HepG2 (cell line): ENCODE measurements at regions not wholly inside any gene's neighbourhood (a gene's known extent, or its start where the extent isn't known, plus 50 kb on each side); places are given as distances from the start of the nearest gene placed in this dataset.

Experiments
- ATAC-seq: fragments of 200-7000 bp; cut with Tn5 transposase; 3 replicates; pipeline ENCODE4 v1.9.1; 2020; ENCODE audit warnings: mild to moderate bottlenecking, moderate library complexity
- BruUV-seq: library from RNA; stranded (reverse); fragments of 400-500 nt; replicated peaks from 2 replicates; lab custom pipeline; 2021; lab: Mats Ljungman, UMichigan
- CTCF ChIA-PET: fragments of 300-600 bp; formaldehyde crosslinking; extraction: SDS; loops from one replicate; lab custom pipeline; 2021; ENCODE audit warnings: low total read pairs, inconsistent platforms, low intra/inter-chr PET ratio; lab: Yijun Ruan, JAX
- POLR2A ChIA-PET: fragments of 350-600 bp; sonication (Branson Sonifier 250); formaldehyde crosslinking; loops from one replicate; lab custom pipeline; 2020; ENCODE audit warnings: antibody characterized with exemption, inconsistent platforms; lab: Yijun Ruan, JAX
- DNase-seq: peaks from one replicate; pipeline ENCODE4 v3.0.0-alpha.2; 2015; ENCODE audit warnings: low spot score
- FAIRE-seq: peaks from 3 replicates; lab custom pipeline; 2011; peaks lifted over from hg19 to GRCh38; lab: Jason Lieb, UNC
- H2AFZ ChIP-seq: one replicate; pipeline ENCODE4 v1.6.1; 2011; ENCODE audit warnings: low read length, inconsistent platforms
- H3K27ac ChIP-seq: fragments of 300-600 bp; 3 replicates; pipeline ENCODE4 v1.8.0; 2011; ENCODE audit warnings: mixed run types, mild to moderate bottlenecking, mixed read lengths, low read length, inconsistent platforms; ENCODE audit not compliant: insufficient read depth; ENCODE audit errors: extremely low read length
- H3K27me3 ChIP-seq, 2 experiments: fragments of 200-600 bp in 1 of 2; 2 replicates in 1 of 2; 3 replicates in 1 of 2; pipeline versions ENCODE4 v1.6.0 to v1.8.0; 2011; ENCODE audit warnings: low read length in 2 of 2, mild to moderate bottlenecking in 2 of 2, moderate library complexity in 2 of 2, inconsistent platforms in 1 of 2; ENCODE audit not compliant: insufficient read depth in 2 of 2, control insufficient read depth in 1 of 2
- H3K36me3 ChIP-seq, 2 experiments: fragments of 200-600 bp in 1 of 2; replicated peaks in 1 of 2; 2 replicates in 1 of 2; 3 replicates in 1 of 2; pipeline versions ENCODE4 v1.5.1 to v1.8.0; 2011; ENCODE audit warnings: low read length in 2 of 2, inconsistent platforms in 1 of 2; ENCODE audit not compliant: insufficient read depth in 2 of 2, control insufficient read depth in 1 of 2
- H3K4me1 ChIP-seq: 2 replicates; pipeline ENCODE4 v1.5.1; 2012; ENCODE audit warnings: low read length, inconsistent platforms; ENCODE audit not compliant: insufficient read depth
- H3K4me2 ChIP-seq: 2 replicates; pipeline ENCODE4 v1.6.0; 2011; ENCODE audit warnings: low read depth, low read length, inconsistent platforms
- H3K4me3 ChIP-seq, 3 experiments: fragments of 200-600 bp in 1 of 3; sonication (generic), shearing (Covaris generic) in 1 of 3; replicated peaks in 1 of 3; 2 replicates each; pipeline ENCODE4 v1.5.1; 2011 to 2016; ENCODE audit warnings: low read length in 3 of 3, inconsistent platforms in 2 of 3, low read depth in 2 of 3, mild to moderate bottlenecking in 2 of 3, control low read depth in 1 of 3, mixed read lengths in 1 of 3; ENCODE audit not compliant: insufficient read depth in 1 of 3
- H3K79me2 ChIP-seq: one replicate; pipeline ENCODE4 v1.6.1; 2011; ENCODE audit warnings: low read length, inconsistent platforms; ENCODE audit not compliant: insufficient read depth
- H3K9ac ChIP-seq: 2 replicates; pipeline ENCODE4 v1.6.0; 2011; ENCODE audit warnings: mild to moderate bottlenecking, low read depth, low read length, inconsistent platforms; ENCODE audit not compliant: insufficient read depth
- H3K9me3 ChIP-seq: 2 replicates; pipeline ENCODE4 v1.5.1; 2012; ENCODE audit warnings: mild to moderate bottlenecking, low read length
- H4K20me1 ChIP-seq: 2 replicates; pipeline ENCODE4 v1.6.0; 2011; ENCODE audit warnings: inconsistent platforms, mild to moderate bottlenecking, low read length, moderate library complexity; ENCODE audit not compliant: insufficient read depth
- BHLHE40 ChIP-seq: IDR thresholded peaks from 2 replicates; pipeline ENCODE4 v1.6.1; 2011; ENCODE audit warnings: low read length, improper control_type of control experiment
- EP300 ChIP-seq, 3 experiments: sonication (generic) in 1 of 3; formaldehyde crosslinking in 1 of 3; IDR thresholded peaks; 2 replicates each; pipeline versions ENCODE4 v1.5.1 to v1.6.1; 2011 to 2020; ENCODE audit warnings: low read depth in 2 of 3, low read length in 2 of 3, borderline replicate concordance in 1 of 3, improper control_type of control experiment in 1 of 3, mild to moderate bottlenecking in 1 of 3, missing genetic modification reagents in 1 of 3, moderate library complexity in 1 of 3
- ISL2 ChIP-seq: sonication (generic); formaldehyde crosslinking; IDR thresholded peaks from 2 replicates; pipeline ENCODE4 v1.5.0; 2020; ENCODE audit warnings: missing genetic modification reagents
- POGZ ChIP-seq: sonication (generic); formaldehyde crosslinking; IDR thresholded peaks from 2 replicates; pipeline ENCODE4 v1.4.0; 2020; ENCODE audit warnings: mild to moderate bottlenecking, missing genetic modification reagents
- SALL1 ChIP-seq: sonication (generic); formaldehyde crosslinking; IDR thresholded peaks from 2 replicates; pipeline ENCODE4 v1.8.0; 2022; ENCODE audit warnings: mild to moderate bottlenecking, missing genetic modification reagents
- SNAI1 ChIP-seq: sonication (generic); formaldehyde crosslinking; IDR thresholded peaks from 2 replicates; pipeline ENCODE4 v1.5.0; 2020; ENCODE audit warnings: mild to moderate bottlenecking, missing genetic modification reagents, borderline replicate concordance
- SOX13 ChIP-seq, 3 experiments: fragments of 450-650 bp in 1 of 3; sonication (generic) in 1 of 3; formaldehyde crosslinking in 1 of 3; IDR thresholded peaks in 2 of 3; conservative IDR thresholded peaks in 1 of 3; 2 replicates each; pipeline versions ENCODE4 v1.5.0 to v1.6.1; 2016 to 2020; ENCODE audit warnings: antibody characterized with exemption in 1 of 3, mild to moderate bottlenecking in 1 of 3, missing compliant biosample characterization in 1 of 3, missing genetic modification reagents in 1 of 3, moderate library complexity in 1 of 3
- SOX6 ChIP-seq, 2 experiments: fragments of 450-650 bp in 1 of 2; sonication (generic) in 1 of 2; formaldehyde crosslinking in 1 of 2; IDR thresholded peaks; 2 replicates each; pipeline versions ENCODE4 v1.4.0 to v1.6.1; 2017 to 2020; ENCODE audit warnings: antibody characterized with exemption in 1 of 2, mild to moderate bottlenecking in 1 of 2, missing genetic modification reagents in 1 of 2
- SP2 ChIP-seq: sonication (generic); formaldehyde crosslinking; IDR thresholded peaks from 2 replicates; pipeline ENCODE4 v1.5.1; 2020; ENCODE audit warnings: mild to moderate bottlenecking, missing genetic modification reagents
- TCF7 ChIP-seq: sonication (generic); IDR thresholded peaks from 2 replicates; pipeline ENCODE4 v1.6.1; 2016; ENCODE audit warnings: antibody characterized with exemption, low read depth
- ZMYM4 ChIP-seq: sonication (generic); formaldehyde crosslinking; IDR thresholded peaks from 2 replicates; pipeline ENCODE4 v1.8.1; 2023; ENCODE audit warnings: mild to moderate bottlenecking, missing genetic modification reagents
- ZNF317 ChIP-seq: sonication (generic); formaldehyde crosslinking; IDR thresholded peaks from 2 replicates; pipeline ENCODE4 v1.5.0; 2020; ENCODE audit warnings: mild to moderate bottlenecking, missing genetic modification reagents
- ZNF605 ChIP-seq: sonication (generic); formaldehyde crosslinking; IDR thresholded peaks from 2 replicates; pipeline ENCODE4 v1.8.0; 2022; ENCODE audit warnings: mild to moderate bottlenecking, missing genetic modification reagents
- ZNF644 ChIP-seq: IDR thresholded peaks from 2 replicates; pipeline ENCODE4 v1.6.1; 2016; ENCODE audit warnings: low read depth
- ZNF781 ChIP-seq: sonication (generic); formaldehyde crosslinking; IDR thresholded peaks from 2 replicates; pipeline ENCODE4 v1.5.1; 2020; ENCODE audit warnings: borderline replicate concordance, mild to moderate bottlenecking, missing genetic modification reagents; ENCODE audit errors: not compliant biosample characterization
- WGBS: methylation state at CpG from one replicate; pipeline ENCODE4 v1.1.6; 2017; ENCODE audit warnings: low lambda C conversion rate; 5-methylcytosine and 5-hydroxymethylcytosine counted together
- in situ Hi-C: cut with HindIII; loops from 2 replicates; pipeline ENCODE4 v1.10.0; 2017; ENCODE audit warnings: low pct_unique_long_range_greater_than_20kb; ENCODE audit not compliant: extremely low pct_ligation_motif_present
- intact Hi-C: fragments of 100-400 bp; cut with micrococcal nuclease; formaldehyde crosslinking; loops from one replicate; pipeline ENCODE4 v1.10.0; 2022; ENCODE audit not compliant: unreplicated experiment
- TF ChIP-seq, protein P1 (sequence below): sonication (generic); formaldehyde crosslinking; conservative IDR thresholded peaks from 2 replicates; pipeline ENCODE4 v1.4.0; 2020; ENCODE audit warnings: mild to moderate bottlenecking, missing genetic modification reagents, moderate library complexity
- TF ChIP-seq, protein P2 (sequence below): sonication (generic); formaldehyde crosslinking; IDR thresholded peaks from 2 replicates; pipeline ENCODE4 v1.4.0; 2020; ENCODE audit warnings: missing genetic modification reagents

DNA sequence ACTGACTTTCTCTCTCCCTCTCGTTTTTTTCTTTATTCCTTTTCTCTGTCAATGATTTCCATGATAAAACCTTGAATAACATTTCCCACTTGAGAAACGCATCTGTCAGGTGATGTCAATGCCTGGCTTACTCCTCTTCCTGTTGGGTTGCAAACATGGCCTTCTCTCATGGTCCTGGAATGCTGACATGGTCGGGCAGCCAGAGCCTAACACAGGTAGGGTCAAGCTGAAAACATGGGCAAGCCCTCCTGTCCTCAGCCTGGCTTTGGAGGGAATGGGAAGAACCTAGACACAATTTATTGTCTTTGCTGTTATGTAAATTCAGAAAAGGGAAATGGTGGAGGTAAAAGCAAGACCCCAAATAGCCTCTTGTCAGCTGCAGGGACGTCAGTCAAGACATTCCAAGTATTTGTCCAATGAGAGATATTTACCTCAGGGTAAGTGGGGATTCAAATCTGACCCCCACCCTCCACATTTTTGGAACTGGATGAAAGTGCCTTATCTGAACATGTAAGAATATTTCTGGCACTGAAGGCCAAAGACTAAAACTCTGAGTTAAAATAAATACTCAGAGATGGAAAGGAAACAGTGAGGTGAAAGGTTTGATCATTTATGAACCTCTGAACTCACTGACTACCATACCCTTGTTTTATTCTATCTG is 473.8 kb downstream of the SPRY1 start:
- Histone ChIP-seq H3K27me3 (no peaks in the 10 kb centered on the region), H3K4me1 (peaks cover 36% of the 10 kb centered on the region), H3K9me3 (no peaks in the 10 kb centered on the region), H3K36me3 (no peaks in the 10 kb centered on the region), H3K79me2 (no peaks in the 10 kb centered on the region), H3K4me2 (peak overlapping the region; percentile 34), H2AFZ (no peak overlapping the region), H3K4me3 (no peak overlapping the region), H3K27ac (peak overlapping the region; percentile 23), H3K9ac (no peak overlapping the region), H4K20me1 (no peaks in the 10 kb centered on the region)
- BruUV-seq, result no TSS peak
- 21% methylated on average over 4 of the region's 4 CpGs for WGBS
- CTCF ChIA-PET, result no interaction called here
- peak; percentile 28 for FAIRE-seq
- DNase-seq, result peak; percentile 45
- peak; percentile 66; the same call in 2 of the 3 replicates for ATAC-seq
- POLR2A ChIA-PET, result no interaction called here
- in situ Hi-C loops (no loop called here), intact Hi-C loops (no loop called here)
- TF ChIP-seq SP2 (CRISPR knock-in tag) (no peak), ZNF317 (CRISPR knock-in tag) (0 out of 2 replicates have a peak, but pooled peaks have one; percentile 60), SOX6 (IDR thresholded peaks at IDR 0.05) (no peak), SOX6 (CRISPR knock-in tag; IDR thresholded peaks at IDR 0.05) (no peak; the same call in 1 of the 2 replicates), ZNF644 (CRISPR knock-in tag) (0 out of 2 replicates have a peak, but pooled peaks have one; percentile 47), ISL2 (CRISPR knock-in tag) (0 out of 2 replicates have a peak, but pooled peaks have one; percentile 19), EP300 (IDR thresholded peaks at IDR 0.05; ENCODE audit: low read depth in 2 of 2, low read length in 2 of 2) (peak in 1 of 2 experiments; percentile 38; a peak in 1 of 4 replicates), EP300 (CRISPR knock-in tag; IDR thresholded peaks at IDR 0.05; ENCODE audit: borderline replicate concordance) (no peak), ZMYM4 (CRISPR knock-in tag) (peak; percentile 53; the same call in 1 of the 2 replicates), BHLHE40 (no peak), TCF7 (peak; percentile 53), SNAI1 (CRISPR knock-in tag) (no peak), ZNF781 (CRISPR knock-in tag) (no peak), POGZ (0 out of 2 replicates have a peak, but pooled peaks have one; percentile 41), SALL1 (peak; percentile 41; the same call in 1 of the 2 replicates), ZNF605 (CRISPR knock-in tag) (no peak), SOX13 (IDR thresholded peaks at IDR 0.05) (no peak), SOX13 (CRISPR knock-in tag; conservative IDR thresholded peaks at IDR 0.05 in 1 of 2, IDR thresholded peaks at IDR 0.05 in 1 of 2) (0 out of 4 replicates have a peak, but pooled peaks of 1 of the 2 experiments have one; percentile 12)
- TF ChIP-seq, protein P1, sequence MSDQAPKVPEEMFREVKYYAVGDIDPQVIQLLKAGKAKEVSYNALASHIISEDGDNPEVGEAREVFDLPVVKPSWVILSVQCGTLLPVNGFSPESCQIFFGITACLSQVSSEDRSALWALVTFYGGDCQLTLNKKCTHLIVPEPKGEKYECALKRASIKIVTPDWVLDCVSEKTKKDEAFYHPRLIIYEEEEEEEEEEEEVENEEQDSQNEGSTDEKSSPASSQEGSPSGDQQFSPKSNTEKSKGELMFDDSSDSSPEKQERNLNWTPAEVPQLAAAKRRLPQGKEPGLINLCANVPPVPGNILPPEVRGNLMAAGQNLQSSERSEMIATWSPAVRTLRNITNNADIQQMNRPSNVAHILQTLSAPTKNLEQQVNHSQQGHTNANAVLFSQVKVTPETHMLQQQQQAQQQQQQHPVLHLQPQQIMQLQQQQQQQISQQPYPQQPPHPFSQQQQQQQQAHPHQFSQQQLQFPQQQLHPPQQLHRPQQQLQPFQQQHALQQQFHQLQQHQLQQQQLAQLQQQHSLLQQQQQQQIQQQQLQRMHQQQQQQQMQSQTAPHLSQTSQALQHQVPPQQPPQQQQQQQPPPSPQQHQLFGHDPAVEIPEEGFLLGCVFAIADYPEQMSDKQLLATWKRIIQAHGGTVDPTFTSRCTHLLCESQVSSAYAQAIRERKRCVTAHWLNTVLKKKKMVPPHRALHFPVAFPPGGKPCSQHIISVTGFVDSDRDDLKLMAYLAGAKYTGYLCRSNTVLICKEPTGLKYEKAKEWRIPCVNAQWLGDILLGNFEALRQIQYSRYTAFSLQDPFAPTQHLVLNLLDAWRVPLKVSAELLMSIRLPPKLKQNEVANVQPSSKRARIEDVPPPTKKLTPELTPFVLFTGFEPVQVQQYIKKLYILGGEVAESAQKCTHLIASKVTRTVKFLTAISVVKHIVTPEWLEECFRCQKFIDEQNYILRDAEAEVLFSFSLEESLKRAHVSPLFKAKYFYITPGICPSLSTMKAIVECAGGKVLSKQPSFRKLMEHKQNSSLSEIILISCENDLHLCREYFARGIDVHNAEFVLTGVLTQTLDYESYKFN (CRISPR knock-in tag), result peak; percentile 48; the same call in 1 of the 2 replicates
- TF ChIP-seq, protein P2, sequence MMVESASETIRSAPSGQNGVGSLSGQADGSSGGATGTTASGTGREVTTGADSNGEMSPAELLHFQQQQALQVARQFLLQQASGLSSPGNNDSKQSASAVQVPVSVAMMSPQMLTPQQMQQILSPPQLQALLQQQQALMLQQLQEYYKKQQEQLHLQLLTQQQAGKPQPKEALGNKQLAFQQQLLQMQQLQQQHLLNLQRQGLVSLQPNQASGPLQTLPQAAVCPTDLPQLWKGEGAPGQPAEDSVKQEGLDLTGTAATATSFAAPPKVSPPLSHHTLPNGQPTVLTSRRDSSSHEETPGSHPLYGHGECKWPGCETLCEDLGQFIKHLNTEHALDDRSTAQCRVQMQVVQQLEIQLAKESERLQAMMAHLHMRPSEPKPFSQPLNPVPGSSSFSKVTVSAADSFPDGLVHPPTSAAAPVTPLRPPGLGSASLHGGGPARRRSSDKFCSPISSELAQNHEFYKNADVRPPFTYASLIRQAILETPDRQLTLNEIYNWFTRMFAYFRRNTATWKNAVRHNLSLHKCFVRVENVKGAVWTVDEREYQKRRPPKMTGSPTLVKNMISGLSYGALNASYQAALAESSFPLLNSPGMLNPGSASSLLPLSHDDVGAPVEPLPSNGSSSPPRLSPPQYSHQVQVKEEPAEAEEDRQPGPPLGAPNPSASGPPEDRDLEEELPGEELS (CRISPR knock-in tag), result 0 out of 2 replicates have a peak, but pooled peaks have one; percentile 19
